Esophagus (tissue), 2 donors: ENCODE measurements at regions not wholly inside any gene's neighbourhood (a gene's known extent, or its start where the extent isn't known, plus 50 kb on each side); places are given as distances from the start of the nearest gene placed in this dataset.
"Not testable (repeated sequence)": the region's sequence is repeated elsewhere in the genome, so short reads cannot be mapped to it uniquely, and the experiment has no call there.

Experiments used
- H3K27ac ChIP-seq, 2 donors: one replicate each; pipeline ENCODE4 v1.5.1; 2013; ENCODE audit warnings: low read depth in 2 of 2, mild to moderate bottlenecking in 2 of 2, inconsistent platforms in 1 of 2, low read length in 1 of 2, moderate library complexity in 1 of 2
- H3K27me3 ChIP-seq, 2 donors: one replicate each; pipeline ENCODE4 v1.6.1; 2013; ENCODE audit warnings: low read length in 2 of 2, control low read depth in 1 of 2, mild to moderate bottlenecking in 1 of 2; ENCODE audit not compliant: insufficient read depth in 2 of 2, control insufficient read depth in 1 of 2
- H3K36me3 ChIP-seq, 2 donors: one replicate each; pipeline ENCODE4 v1.6.1; 2013; ENCODE audit warnings: low read length in 1 of 2; ENCODE audit not compliant: control insufficient read depth in 2 of 2, insufficient read depth in 2 of 2
- H3K4me1 ChIP-seq, 2 donors: one replicate each; pipeline ENCODE4 v1.6.1; 2013; ENCODE audit warnings: low read length in 1 of 2; ENCODE audit not compliant: control insufficient read depth in 2 of 2, insufficient read depth in 2 of 2
- H3K4me3 ChIP-seq, 2 donors: one replicate each; pipeline ENCODE4 v1.5.1; 2013; ENCODE audit warnings: low read length in 2 of 2, mild to moderate bottlenecking in 2 of 2, low read depth in 1 of 2, moderate library complexity in 1 of 2
- H3K9me3 ChIP-seq, 2 donors: one replicate each; pipeline ENCODE4 v1.6.1; 2013; ENCODE audit warnings: mild to moderate bottlenecking in 2 of 2, low read depth in 1 of 2, low read length in 1 of 2, moderate library complexity in 1 of 2; ENCODE audit not compliant: control insufficient read depth in 2 of 2, insufficient read depth in 1 of 2
- WGBS, 2 donors: extraction: QIAGEN DNeasy Blood & Tissue Kit; methylation state at CpG; one replicate each; pipeline ENCODE4 v1.1.7; 2013; 5-methylcytosine and 5-hydroxymethylcytosine counted together
- donor health status: healthy with polysubstance abuse.
- donor health status: Bipolar disorder and iron deficiency.

GRCh38 chr13:100773429-100773828 lies 98.8 kb upstream of the TMTC4 start:
- no peaks in the 10 kb centered on the region for H3K36me3 ChIP-seq
- H3K4me1 ChIP-seq, result no peaks in the 10 kb centered on the region
- H3K9me3 ChIP-seq, result no peaks in the 10 kb centered on the region
- 55 to 56% methylated on average over 3 of the region's 3 CpGs for WGBS, 2 donors
- no peak overlapping the region for H3K4me3 ChIP-seq
- peak overlapping the region; percentile 81 to 87 for H3K27ac ChIP-seq
- no peaks in the 10 kb centered on the region for H3K27me3 ChIP-seq

GRCh38 chr13:100767192-100767591 lies 92.6 kb upstream of the TMTC4 start:
- WGBS, 2 donors, result 83 to 89% methylated on average over 2 of the region's 2 CpGs
- Histone ChIP-seq H3K27me3 (no peaks in the 10 kb centered on the region), H3K9me3 (no peaks in the 10 kb centered on the region), H3K27ac (no peak overlapping the region), H3K4me1 (no peaks in the 10 kb centered on the region), H3K36me3 (no peaks in the 10 kb centered on the region), H3K4me3 (no peak overlapping the region)

GRCh38 chr13:100766570-100766969 lies 92.0 kb upstream of the TMTC4 start:
- H3K27ac ChIP-seq, H3K4me3 ChIP-seq, H3K36me3 ChIP-seq, H3K27me3 ChIP-seq, H3K9me3 ChIP-seq, H3K4me1 ChIP-seq: not testable (repeated sequence)
- WGBS, 2 donors, result 76 to 89% methylated on average over 4 of the region's 4 CpGs

- no peak overlapping the region for H3K27ac ChIP-seq
- H3K4me1 ChIP-seq, result no peaks in the 10 kb centered on the region
- WGBS, 2 donors, result 89 to 90% methylated on average over 9 of the region's 9 CpGs
- H3K36me3 ChIP-seq, result no peaks in the 10 kb centered on the region
- H3K4me3 ChIP-seq, result no peak overlapping the region
- no peaks in the 10 kb centered on the region for H3K27me3 ChIP-seq
- H3K9me3 ChIP-seq, result no peaks in the 10 kb centered on the region
These were observed 90.3 kb upstream of the TMTC4 start for GRCh38 chr13:100764937-100765336.

- not testable (repeated sequence) for H3K4me3 ChIP-seq, H3K9me3 ChIP-seq, H3K36me3 ChIP-seq, H3K27me3 ChIP-seq, H3K4me1 ChIP-seq, H3K27ac ChIP-seq
- 97% methylated on average over 6 to 18 of the region's 22 CpGs for WGBS, 2 donors
These were observed 87.5 kb upstream of the TMTC4 start for GRCh38 chr13:100762126-100762525.

GRCh38 chr13:100755891-100756290 lies 81.3 kb upstream of the TMTC4 start:
- H3K36me3 ChIP-seq, result no peaks in the 10 kb centered on the region
- WGBS, 2 donors, result 66 to 67% methylated on average over 1 of the region's 1 CpG
- H3K27ac ChIP-seq, result no peak overlapping the region
- no peaks in the 10 kb centered on the region for H3K4me1 ChIP-seq
- no peaks in the 10 kb centered on the region for H3K27me3 ChIP-seq
- H3K9me3 ChIP-seq, result no peaks in the 10 kb centered on the region
- no peak overlapping the region for H3K4me3 ChIP-seq

GRCh38 chr13:100754459-100754858 lies 79.9 kb upstream of the TMTC4 start:
- H3K4me3 ChIP-seq, result no peak overlapping the region
- H3K27ac ChIP-seq, result no peak overlapping the region
- no peaks in the 10 kb centered on the region for H3K36me3 ChIP-seq
- H3K4me1 ChIP-seq, result no peaks in the 10 kb centered on the region
- 88 to 90% methylated on average over 5 of the region's 5 CpGs for WGBS, 2 donors
- no peaks in the 10 kb centered on the region for H3K9me3 ChIP-seq
- H3K27me3 ChIP-seq, result no peaks in the 10 kb centered on the region

- H3K4me3 ChIP-seq, result no peak overlapping the region
- H3K9me3 ChIP-seq, result no peaks in the 10 kb centered on the region
- no peak overlapping the region for H3K27ac ChIP-seq
- no peaks in the 10 kb centered on the region for H3K36me3 ChIP-seq
- H3K27me3 ChIP-seq, result no peaks in the 10 kb centered on the region
- no peaks in the 10 kb centered on the region for H3K4me1 ChIP-seq
- 70 to 77% methylated on average over 4 of the region's 4 CpGs for WGBS, 2 donors
These were observed 78.8 kb upstream of the TMTC4 start for GRCh38 chr13:100753376-100753775.

GRCh38 chr13:100751826-100752225 lies 77.2 kb upstream of the TMTC4 start:
- no peaks in the 10 kb centered on the region for H3K4me1 ChIP-seq
- no peaks in the 10 kb centered on the region for H3K36me3 ChIP-seq
- H3K4me3 ChIP-seq, result no peak overlapping the region
- no peaks in the 10 kb centered on the region for H3K27me3 ChIP-seq
- H3K27ac ChIP-seq, result no peak overlapping the region
- 52 to 65% methylated on average over 13 of the region's 13 CpGs for WGBS, 2 donors
- no peaks in the 10 kb centered on the region for H3K9me3 ChIP-seq

- WGBS, 2 donors, result 88 to 91% methylated on average over 6 of the region's 6 CpGs
- no peaks in the 10 kb centered on the region for H3K36me3 ChIP-seq
- H3K27ac ChIP-seq, result no peak overlapping the region
- no peak overlapping the region for H3K4me3 ChIP-seq
- H3K4me1 ChIP-seq, result no peaks in the 10 kb centered on the region
- no peaks in the 10 kb centered on the region for H3K9me3 ChIP-seq
- no peaks in the 10 kb centered on the region for H3K27me3 ChIP-seq
These were observed 72.5 kb upstream of the TMTC4 start for GRCh38 chr13:100746953-100747683.
